Stimulated activated CD8-positive, alpha-beta memory T cell treated with anti-CD3 and anti-CD28 coated beads, Interleukin-12 subunit alpha, Interleukin-12 subunit beta, amount 100 ng/mL, for 4 hours (primary cell): ENCODE measurements at regions not wholly inside any gene's neighbourhood (a gene's known extent, or its start where the extent isn't known, plus 50 kb on each side); places are given as distances from the start of the nearest gene placed in this dataset.
"Not testable (repeated sequence)": the region's sequence is repeated elsewhere in the genome, so short reads cannot be mapped to it uniquely, and the experiment has no call there.

Experiments used
- DNase-seq: peaks from one replicate; pipeline ENCODE4 v3.0.0-alpha.2; 2020; ENCODE audit warnings: low read depth

GRCh38 chr6:16823718-16824352 is 62.6 kb upstream of the ATXN1 start:
- no peak for DNase-seq

- no peak for DNase-seq
Observed at GRCh38 chr6:16822975-16823717, 61.9 kb upstream of the ATXN1 start.

GRCh38 chr6:16822529-16822928 is 61.3 kb upstream of the ATXN1 start:
- no peak for DNase-seq

- DNase-seq: no peak
Observed at GRCh38 chr6:16821834-16822264, 60.6 kb upstream of the ATXN1 start.

GRCh38 chr6:16820262-16820661 is 59.0 kb upstream of the ATXN1 start:
- DNase-seq: not testable (repeated sequence)

- no peak for DNase-seq
Observed at GRCh38 chr6:16819752-16820151, 58.5 kb upstream of the ATXN1 start.

GRCh38 chr6:16818992-16819626 is 57.8 kb upstream of the ATXN1 start:
- DNase-seq: no peak

- no peak for DNase-seq
Observed at GRCh38 chr6:16817594-16817993, 56.3 kb upstream of the ATXN1 start.

- no peak for DNase-seq
Observed at GRCh38 chr6:16816891-16817290, 55.6 kb upstream of the ATXN1 start.

- no peak for DNase-seq
Observed at GRCh38 chr6:16812993-16813392, 51.7 kb upstream of the ATXN1 start.

- DNase-seq: no peak
Observed at GRCh38 chr6:16811277-16811979, 50.2 kb upstream of the ATXN1 start.
